HCT116 (cell line): ENCODE measurements at regions not wholly inside any gene's neighbourhood (a gene's known extent, or its start where the extent isn't known, plus 50 kb on each side); places are given as distances from the start of the nearest gene placed in this dataset.

Source experiments
- ATAC-seq: fragments of 200-7000 bp; cut with Tn5 transposase; 2 replicates; pipeline ENCODE4 v1.9.1; 2020; ENCODE audit warnings: mild to moderate bottlenecking, moderate library complexity
- BruUV-seq: library from RNA; stranded (reverse); fragments of 400-500 nt; replicated peaks from 2 replicates; lab custom pipeline; 2021; lab: Mats Ljungman, UMichigan
- CTCF ChIA-PET: fragments of 300-600 bp; sonication (Branson Sonifier 250); formaldehyde crosslinking; loops from one replicate; lab custom pipeline; 2021; ENCODE audit warnings: antibody characterized with exemption; lab: Charles Lee
- POLR2A ChIA-PET: fragments of 300-600, 350-600 bp; sonication (Branson Sonifier 250); formaldehyde crosslinking; loops from one replicate; lab custom pipeline; 2021; ENCODE audit warnings: antibody characterized with exemption; lab: Charles Lee
- RAD21 ChIA-PET, 2 experiments: fragments of 300-600 bp; sonication (Branson Sonifier 250); formaldehyde crosslinking; loops; one replicate each; lab custom pipeline; 2023; ENCODE audit warnings: low total read pairs in 2 of 2; ENCODE audit not compliant: uncharacterized antibody in 2 of 2, unreplicated experiment in 2 of 2, low non-redundant PET in 1 of 2; lab: Charles Lee
- DNase-seq: peaks from one replicate; pipeline ENCODE4 v3.0.0-alpha.2; 2010; ENCODE audit warnings: low read depth, low spot score
- H2AFZ ChIP-seq: fragments of 200-600 bp; shearing (Covaris generic), sonication (generic); 2 replicates; pipeline ENCODE4 v1.6.1; 2017; ENCODE audit warnings: low read depth, mixed run types, mixed read lengths, antibody characterized with exemption, low read length; ENCODE audit not compliant: poor library complexity, severe bottlenecking
- H3K27ac ChIP-seq: 2 replicates; pipeline ENCODE4 v1.5.1; 2012; ENCODE audit warnings: low read depth, low read length
- H3K27me3 ChIP-seq: fragments of 200-600 bp; sonication (generic); 2 replicates; pipeline ENCODE4 v1.6.1; 2016; ENCODE audit warnings: mixed run types, low read length, mixed read lengths; ENCODE audit not compliant: insufficient read depth
- H3K36me3 ChIP-seq, 2 experiments: fragments of 200-500 bp in 1 of 2; fragments of 200-600 bp in 1 of 2; sonication (Bioruptor generic) in 1 of 2; sonication (generic) in 1 of 2; 2 replicates each; pipeline versions ENCODE4 v1.5.1 to v1.6.1; 2014 to 2016; ENCODE audit warnings: low read length in 2 of 2, inconsistent platforms in 1 of 2, mixed read lengths in 1 of 2, mixed run types in 1 of 2; ENCODE audit not compliant: insufficient read depth in 2 of 2, control insufficient read depth in 1 of 2
- H3K4me1 ChIP-seq, 2 experiments: fragments of 200-600 bp in 1 of 2; sonication (generic) in 1 of 2; 2 replicates each; pipeline versions ENCODE4 v1.5.1 to v1.6.1; 2012 to 2017; ENCODE audit warnings: low read length in 2 of 2, inconsistent platforms in 1 of 2, mild to moderate bottlenecking in 1 of 2, mixed read lengths in 1 of 2, mixed run types in 1 of 2, moderate library complexity in 1 of 2; ENCODE audit not compliant: insufficient read depth in 2 of 2, control insufficient read depth in 1 of 2
- H3K4me2 ChIP-seq: fragments of 200-600 bp; sonication (generic); 2 replicates; pipeline ENCODE4 v1.6.1; 2017; ENCODE audit warnings: mixed run types, low read length, mixed read lengths
- H3K4me3 ChIP-seq, 2 experiments: fragments of 200-600 bp in 1 of 2; sonication (generic) in 1 of 2; replicated peaks in 1 of 2; 2 replicates each; pipeline ENCODE4 v1.5.1; 2011 to 2016; ENCODE audit warnings: low read length in 2 of 2, control low read depth in 1 of 2, low read depth in 1 of 2, mild to moderate bottlenecking in 1 of 2, mixed read lengths in 1 of 2, mixed run types in 1 of 2
- H3K79me2 ChIP-seq: fragments of 200-600 bp; sonication (generic); 2 replicates; pipeline ENCODE4 v1.6.1; 2017; ENCODE audit warnings: mild to moderate bottlenecking, mixed run types, low read length, moderate library complexity, mixed read lengths; ENCODE audit not compliant: insufficient read depth
- H3K9ac ChIP-seq: fragments of 200-600 bp; sonication (generic); 2 replicates; pipeline ENCODE4 v1.6.1; 2016; ENCODE audit warnings: low read length, mixed read lengths
- H3K9me2 ChIP-seq: fragments of 200-600 bp; sonication (generic), shearing (Covaris generic); 2 replicates; pipeline ENCODE4 v1.6.1; 2017; ENCODE audit warnings: mixed run types, mild to moderate bottlenecking, moderate library complexity; ENCODE audit not compliant: insufficient read depth
- H3K9me3 ChIP-seq, 2 experiments: fragments of 200-500 bp in 1 of 2; fragments of 200-600 bp in 1 of 2; sonication (Bioruptor generic) in 1 of 2; sonication (generic) in 1 of 2; 2 replicates each; pipeline ENCODE4 v1.6.1; 2014 to 2017; ENCODE audit warnings: low read length in 2 of 2, mixed read lengths in 2 of 2, inconsistent platforms in 1 of 2, low read depth in 1 of 2, mild to moderate bottlenecking in 1 of 2, mixed run types in 1 of 2, moderate library complexity in 1 of 2; ENCODE audit not compliant: control insufficient read depth in 1 of 2, insufficient read depth in 1 of 2
- H4K20me1 ChIP-seq: fragments of 200-600 bp; sonication (generic), shearing (Covaris generic); 2 replicates; pipeline ENCODE4 v1.6.1; 2017; ENCODE audit warnings: mixed run types, mild to moderate bottlenecking, moderate library complexity; ENCODE audit not compliant: insufficient read depth
- CBX3 ChIP-seq: IDR thresholded peaks from 2 replicates; pipeline ENCODE4 v1.6.1; 2012; ENCODE audit warnings: low read depth
- CTCF ChIP-seq, 3 experiments: fragments of 200-600 bp in 1 of 3; sonication (generic) in 1 of 3; IDR thresholded peaks in 2 of 3; conservative IDR thresholded peaks in 1 of 3; 2 replicates each; pipeline ENCODE4 v1.5.1; 2012 to 2017; ENCODE audit warnings: low read depth in 2 of 3, low read length in 2 of 3, antibody characterized with exemption in 1 of 3, borderline replicate concordance in 1 of 3, control low read depth in 1 of 3, mild to moderate bottlenecking in 1 of 3, mixed read lengths in 1 of 3, mixed run types in 1 of 3, moderate library complexity in 1 of 3; ENCODE audit not compliant: insufficient read depth in 1 of 3
- ELF1 ChIP-seq: IDR thresholded peaks from 2 replicates; pipeline ENCODE4 v1.6.1; 2012; ENCODE audit warnings: low read depth, borderline replicate concordance
- EZH2phosphoT487 ChIP-seq: fragments of 200-600 bp; IDR thresholded peaks from 2 replicates; pipeline ENCODE4 v1.6.1; 2018; ENCODE audit warnings: antibody characterized with exemption, borderline replicate concordance
- FOSL1 ChIP-seq: IDR thresholded peaks from 2 replicates; pipeline ENCODE4 v1.6.1; 2012; ENCODE audit warnings: low read depth
- JUND ChIP-seq: IDR thresholded peaks from 2 replicates; pipeline ENCODE4 v1.6.1; 2012
- MAX ChIP-seq: IDR thresholded peaks from 2 replicates; pipeline ENCODE4 v1.6.1; 2012
- REST ChIP-seq: IDR thresholded peaks from 2 replicates; pipeline ENCODE4 v1.6.1; 2012; ENCODE audit warnings: low read depth
- SIN3A ChIP-seq: IDR thresholded peaks from 2 replicates; pipeline ENCODE4 v1.6.1; 2012; ENCODE audit warnings: low read depth
- SRF ChIP-seq: IDR thresholded peaks from 2 replicates; pipeline ENCODE4 v1.6.1; 2012; ENCODE audit warnings: low read depth
- ZBTB33 ChIP-seq: IDR thresholded peaks from 2 replicates; pipeline ENCODE4 v1.6.1; 2011; ENCODE audit warnings: mild to moderate bottlenecking, low read length, moderate library complexity; ENCODE audit not compliant: insufficient replicate concordance; ENCODE audit errors: extremely low read depth
- ZFX ChIP-seq: fragments of 450-650 bp; IDR thresholded peaks from 2 replicates; pipeline ENCODE4 v1.6.1; 2017
- intact Hi-C: fragments of 100-400 bp; cut with micrococcal nuclease; formaldehyde crosslinking; loops from 2 replicates; pipeline ENCODE4 v1.10.0; 2022

GRCh38 chr11:62020661-62021060 lies 53.2 kb upstream of the FTH1 start:
- Histone ChIP-seq H4K20me1 (no peaks in the 10 kb centered on the region), H3K9me3 (no peaks in the 10 kb centered on the region), H2AFZ (no peak overlapping the region), H3K27ac (no peak overlapping the region), H3K9me2 (no peaks in the 10 kb centered on the region), H3K4me2 (no peak overlapping the region), H3K36me3 (no peaks in the 10 kb centered on the region), H3K4me3 (no peak overlapping the region), H3K27me3 (no peaks in the 10 kb centered on the region), H3K9ac (no peak overlapping the region), H3K4me1 (peaks cover 9 to 17% of the 10 kb centered on the region in 2 experiments), H3K79me2 (no peaks in the 10 kb centered on the region)
- no TSS peak for BruUV-seq
- ChIA-PET RAD21 (no interaction called here), CTCF (no interaction called here), POLR2A (no interaction called here)
- TF ChIP-seq SRF (no peak), FOSL1 (no peak), CBX3 (no peak), REST (no peak), ELF1 (no peak), SIN3A (no peak), MAX (no peak), JUND (no peak), ZBTB33 (no peak), CTCF (IDR thresholded peaks at IDR 0.05 in 2 of 3, conservative IDR thresholded peaks at IDR 0.05 in 1 of 3; ENCODE audit: borderline replicate concordance in 1 of 3, insufficient read depth in 1 of 3, low read depth in 2 of 3, low read length in 2 of 3) (no peak), ZFX (no peak), EZH2phosphoT487 (no peak)
- DNase-seq (no peak), ATAC-seq (no peak)
- intact Hi-C loops: no loop called here
